ENCODE measurements at regions not wholly inside any gene's neighbourhood (a gene's known extent, or its start where the extent isn't known, plus 50 kb on each side); places are given as distances from the start of the nearest gene placed in this dataset.

DNA sequence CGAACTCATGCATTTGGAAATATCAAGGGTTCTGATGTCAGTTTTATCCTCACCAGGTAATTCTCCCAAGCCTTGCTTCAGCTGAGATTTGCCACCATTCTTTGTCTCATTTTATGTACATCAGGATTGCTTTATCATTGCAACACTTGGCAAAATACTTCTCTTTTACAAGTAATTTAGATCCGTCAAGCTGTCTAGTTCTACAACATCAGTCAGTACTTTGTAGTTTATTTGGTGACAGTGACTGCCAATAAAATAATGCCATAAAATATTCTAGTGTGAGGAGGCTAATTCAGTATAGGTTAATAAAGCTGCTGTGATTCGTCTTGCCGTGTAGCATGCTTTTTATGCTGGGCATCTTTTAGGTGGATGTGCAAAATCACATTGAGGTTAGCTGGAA, 565.3 kb upstream of the SGO1 start:
- no peaks in the 10 kb centered on the region for H3K36me3 ChIP-seq
- H3F3A ChIP-seq (ENCODE audit: low read depth), result no peaks in the 10 kb centered on the region
- H3K4me1 ChIP-seq, result no peaks in the 10 kb centered on the region
- H3K27me3 ChIP-seq, result no peaks in the 10 kb centered on the region
- H3K4me2 ChIP-seq, result no peak overlapping the region
- DNase-seq (ENCODE audit: low spot score), result no peak
- Mint-ChIP-seq H3K4me1 (peaks cover 10% of the 10 kb centered on the region), H3K9me3 (no peaks in the 10 kb centered on the region), H3K36me3 (peaks cover 3% of the 10 kb centered on the region), H3K4me3 (no peak overlapping the region), H3K27me3 (ENCODE audit: insufficient read depth, low read depth) (no peaks in the 10 kb centered on the region), H3K27ac (no peak overlapping the region)
- no peak overlapping the region for H3K27ac ChIP-seq
- H4K20me1 ChIP-seq (ENCODE audit: low read depth), result no peaks in the 10 kb centered on the region
- TF ChIP-seq EZH2 (IDR thresholded peaks at IDR 0.05) (no peak), EZH2phosphoT487 (IDR thresholded peaks at IDR 0.05) (no peak)
- TF ChIP-seq, protein P1, sequence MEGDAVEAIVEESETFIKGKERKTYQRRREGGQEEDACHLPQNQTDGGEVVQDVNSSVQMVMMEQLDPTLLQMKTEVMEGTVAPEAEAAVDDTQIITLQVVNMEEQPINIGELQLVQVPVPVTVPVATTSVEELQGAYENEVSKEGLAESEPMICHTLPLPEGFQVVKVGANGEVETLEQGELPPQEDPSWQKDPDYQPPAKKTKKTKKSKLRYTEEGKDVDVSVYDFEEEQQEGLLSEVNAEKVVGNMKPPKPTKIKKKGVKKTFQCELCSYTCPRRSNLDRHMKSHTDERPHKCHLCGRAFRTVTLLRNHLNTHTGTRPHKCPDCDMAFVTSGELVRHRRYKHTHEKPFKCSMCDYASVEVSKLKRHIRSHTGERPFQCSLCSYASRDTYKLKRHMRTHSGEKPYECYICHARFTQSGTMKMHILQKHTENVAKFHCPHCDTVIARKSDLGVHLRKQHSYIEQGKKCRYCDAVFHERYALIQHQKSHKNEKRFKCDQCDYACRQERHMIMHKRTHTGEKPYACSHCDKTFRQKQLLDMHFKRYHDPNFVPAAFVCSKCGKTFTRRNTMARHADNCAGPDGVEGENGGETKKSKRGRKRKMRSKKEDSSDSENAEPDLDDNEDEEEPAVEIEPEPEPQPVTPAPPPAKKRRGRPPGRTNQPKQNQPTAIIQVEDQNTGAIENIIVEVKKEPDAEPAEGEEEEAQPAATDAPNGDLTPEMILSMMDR (IDR thresholded peaks at IDR 0.05), result no peak
- H3K9me3 ChIP-seq (ENCODE audit: low read depth), result no peaks in the 10 kb centered on the region
- H2AFZ ChIP-seq (replicated peaks), result no peak overlapping the region
- H3K4me3 ChIP-seq, result no peak overlapping the region
- no peaks in the 10 kb centered on the region for H3K79me2 ChIP-seq (ENCODE audit: low read depth)
- H3K9ac ChIP-seq, result no peak overlapping the region

DNA sequence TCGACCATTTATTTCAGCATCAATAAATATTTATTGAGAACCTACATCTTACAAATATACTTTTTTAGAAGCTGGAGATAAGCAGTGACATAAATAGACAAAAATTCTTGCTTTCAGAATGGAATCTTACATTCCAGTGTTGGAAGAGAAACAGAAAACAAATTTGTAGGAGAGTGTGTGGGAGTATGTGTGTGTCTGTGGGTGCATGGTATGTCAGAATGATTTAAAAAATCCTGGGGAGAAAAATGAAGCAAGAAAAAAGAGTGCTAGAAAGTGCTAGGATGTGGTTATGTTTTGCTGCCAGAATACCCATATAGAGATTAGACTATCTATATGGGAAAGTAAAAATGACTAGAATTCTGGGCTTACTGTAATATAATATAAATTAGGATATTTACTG, 561.7 kb upstream of the SGO1 start:
- no peak for TF ChIP-seq EZH2 (IDR thresholded peaks at IDR 0.05)
- TF ChIP-seq, protein P1 (IDR thresholded peaks at IDR 0.05), result no peak
- no peak for TF ChIP-seq EZH2phosphoT487 (IDR thresholded peaks at IDR 0.05)
- H3K9me3 Mint-ChIP-seq, result no peaks in the 10 kb centered on the region
- peaks cover 20% of the 10 kb centered on the region for H3K4me1 ChIP-seq
- no peak overlapping the region for H3K4me3 Mint-ChIP-seq
- H3K27me3 ChIP-seq, result no peaks in the 10 kb centered on the region
- H3K36me3 Mint-ChIP-seq, result peaks cover 5% of the 10 kb centered on the region
- H3K4me1 Mint-ChIP-seq, result peaks cover 31% of the 10 kb centered on the region
- H3K9ac ChIP-seq, result no peak overlapping the region
- no peaks in the 10 kb centered on the region for H3K9me3 ChIP-seq (ENCODE audit: low read depth)
- no peaks in the 10 kb centered on the region for H4K20me1 ChIP-seq (ENCODE audit: low read depth)
- H3K4me3 ChIP-seq, result no peak overlapping the region
- H3K27ac ChIP-seq, result no peak overlapping the region
- no peaks in the 10 kb centered on the region for H3K36me3 ChIP-seq
- no peaks in the 10 kb centered on the region for H3K79me2 ChIP-seq (ENCODE audit: low read depth)
- peaks cover 17% of the 10 kb centered on the region for H3F3A ChIP-seq (ENCODE audit: low read depth)
- no peak overlapping the region for H2AFZ ChIP-seq (replicated peaks)
- H3K27me3 Mint-ChIP-seq (ENCODE audit: insufficient read depth, low read depth), result peaks cover 2% of the 10 kb centered on the region
- no peak overlapping the region for H3K27ac Mint-ChIP-seq
- H3K4me2 ChIP-seq, result no peak overlapping the region
- DNase-seq (ENCODE audit: low spot score), result no peak

DNA sequence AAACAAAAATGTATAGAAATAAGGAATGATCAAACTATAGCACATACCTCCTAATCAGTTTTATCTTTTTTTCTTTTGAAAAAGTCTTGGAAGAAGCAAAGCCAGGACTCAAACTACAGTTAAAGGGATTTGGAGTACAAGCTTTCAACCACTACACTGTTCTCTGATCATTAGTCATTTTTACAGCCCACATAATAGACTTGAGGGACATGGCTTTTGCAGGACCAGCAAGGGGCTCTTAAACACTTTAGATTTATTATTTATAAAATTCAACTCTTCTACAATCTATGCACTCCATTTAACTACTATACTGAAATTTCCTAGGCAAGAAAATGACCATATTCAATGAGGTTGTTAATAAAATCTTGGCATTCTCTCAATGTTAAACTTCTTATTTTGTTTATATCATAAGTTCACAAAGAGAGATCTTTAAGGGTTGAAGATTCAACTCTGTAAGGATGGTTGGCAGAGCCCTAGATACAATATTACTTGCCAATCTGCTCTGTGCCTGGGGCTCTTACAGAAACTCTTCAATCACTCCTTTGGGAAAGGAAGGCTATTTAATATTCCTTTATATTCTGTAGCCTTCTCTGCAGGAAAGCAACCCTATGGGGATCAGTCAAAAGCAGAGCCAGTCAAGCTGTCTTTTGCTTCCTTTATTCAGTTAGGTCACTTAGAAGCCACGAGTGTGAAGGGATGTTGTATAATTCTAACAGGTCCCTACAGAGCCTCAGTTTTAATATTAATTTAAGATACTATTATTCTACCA, 557.7 kb upstream of the SGO1 start:
- TF ChIP-seq, protein P1 (IDR thresholded peaks at IDR 0.05), result no peak
- Histone ChIP-seq H3K4me1 (peaks cover 35% of the 10 kb centered on the region), H3F3A (ENCODE audit: low read depth) (peaks cover 19% of the 10 kb centered on the region), H4K20me1 (ENCODE audit: low read depth) (no peaks in the 10 kb centered on the region), H3K4me3 (peak overlapping the region; percentile 11), H3K27ac (peak overlapping the region; percentile 89), H3K27me3 (no peaks in the 10 kb centered on the region), H3K36me3 (no peaks in the 10 kb centered on the region), H3K79me2 (ENCODE audit: low read depth) (no peaks in the 10 kb centered on the region), H2AFZ (replicated peaks) (peak overlapping the region; percentile 52), H3K9me3 (ENCODE audit: low read depth) (no peaks in the 10 kb centered on the region), H3K4me2 (peak overlapping the region; percentile 57), H3K9ac (no peak overlapping the region)
- Mint-ChIP-seq H3K27ac (peak overlapping the region; percentile 96), H3K4me1 (peaks cover 48% of the 10 kb centered on the region), H3K27me3 (ENCODE audit: insufficient read depth, low read depth) (peaks cover 2% of the 10 kb centered on the region), H3K4me3 (no peak overlapping the region), H3K9me3 (no peaks in the 10 kb centered on the region), H3K36me3 (peaks cover 5% of the 10 kb centered on the region)
- DNase-seq (ENCODE audit: low spot score), result peak; percentile 17
